Adrenal gland (tissue), 9 donors: ENCODE measurements at regions not wholly inside any gene's neighbourhood (a gene's known extent, or its start where the extent isn't known, plus 50 kb on each side); places are given as distances from the start of the nearest gene placed in this dataset.

Experiments used
- DNase-seq, 7 donors: peaks; one replicate each; pipeline ENCODE4 v3.0.0-alpha.2; 2019 to 2020
- H3K27ac ChIP-seq, 5 donors: fragments of 200-600 bp; sonication (generic) in 4 of 5; 1 replicate in 3 of 5; 2 replicates in 2 of 5; pipeline versions ENCODE4 v1.5.1 to v1.8.0; 2016 to 2020; ENCODE audit warnings: mild to moderate bottlenecking in 1 of 5
- H3K27me3 ChIP-seq: fragments of 200-600 bp; 2 replicates; pipeline ENCODE4 v1.8.0; 2021
- H3K36me3 ChIP-seq, 2 donors: fragments of 200-600 bp; replicated peaks in 1 of 2; 1 replicate in 1 of 2; 2 replicates in 1 of 2; pipeline versions ENCODE4 v1.5.1 to v1.8.0; 2018 to 2022
- H3K4me1 ChIP-seq, 2 donors: fragments of 200-600 bp; replicated peaks in 1 of 2; 1 replicate in 1 of 2; 2 replicates in 1 of 2; pipeline versions ENCODE4 v1.5.1 to v1.8.0; 2018 to 2021
- H3K4me3 ChIP-seq, 4 donors: fragments of 200-600 bp; sonication (generic) in 3 of 4; one replicate each; pipeline ENCODE4 v1.5.1; 2016 to 2018
- H3K9me3 ChIP-seq, 3 donors: fragments of 200-600 bp; sonication (generic) in 1 of 3; replicated peaks in 1 of 3; 1 replicate in 2 of 3; 2 replicates in 1 of 3; pipeline versions ENCODE4 v1.5.1 to v1.8.0; 2016 to 2021
- CTCF ChIP-seq, 6 experiments: fragments of 450-650 bp in 4 of 6; fragments of 200-600 bp in 2 of 6; sonication (generic) in 1 of 6; IDR thresholded peaks; 1 replicate in 5 of 6; 2 replicates in 1 of 6; pipeline versions ENCODE4 v1.5.1 to v1.8.0; 2016 to 2021; ENCODE audit warnings: antibody characterized with exemption in 6 of 6, mild to moderate bottlenecking in 2 of 6, moderate library complexity in 1 of 6
- POLR2A ChIP-seq, 2 donors: fragments of 450-650 bp; IDR thresholded peaks; one replicate each; pipeline ENCODE4 v1.6.1; 2017; ENCODE audit warnings: antibody characterized with exemption in 2 of 2, mild to moderate bottlenecking in 2 of 2, moderate library complexity in 1 of 2
- WGBS, 4 donors: extraction: QIAGEN DNeasy Blood & Tissue Kit in 2 of 4; methylation state at CpG; one replicate each; pipeline versions ENCODE4 v1.1.5 to v1.1.7; 2013 to 2017; 5-methylcytosine and 5-hydroxymethylcytosine counted together
- intact Hi-C, 2 donors: fragments of 100-400 bp; cut with DNase I; formaldehyde crosslinking; loops; one replicate each; pipeline versions ENCODE4 v1.14.1 to v1.15.0; 2022 to 2023
- donor health status: healthy with polysubstance abuse.
- donor health status: Bipolar disorder and iron deficiency.
- donor health status: DM: yes; HTN: yes; CAD: no.
- donor health status: DM: no; HTN: no; CAD: no.
- donor health status: DM: no; HTN: no; CAD: no.

- no peaks in the 10 kb centered on the region for H3K9me3 ChIP-seq
- no peak overlapping the region for H3K27ac ChIP-seq
- intact Hi-C loops, result no loop called here
- no peaks in the 10 kb centered on the region for H3K36me3 ChIP-seq
- H3K4me3 ChIP-seq, result no peak overlapping the region
- peaks cover 0 to 12% of the 10 kb centered on the region in 2 donors for H3K4me1 ChIP-seq
- WGBS, 4 donors, result 58 to 75% (median 75%) methylated on average over 5 to 9 of the region's 9 CpGs
- DNase-seq, result peak in 1 of 7 donors; percentile 36
- no peak for TF ChIP-seq POLR2A (IDR thresholded peaks at IDR 0.05)
- no peak for TF ChIP-seq CTCF (IDR thresholded peaks at IDR 0.05)
- H3K27me3 ChIP-seq, result no peaks in the 10 kb centered on the region
Measured at GRCh38 chr10:124217031-124217430, 123.6 kb upstream of the CHST15 start.

- H3K9me3 ChIP-seq, result peaks cover 0 to 6% (median 0%) of the 10 kb centered on the region in 3 donors
- no peak for DNase-seq
- no peak overlapping the region for H3K27ac ChIP-seq
- H3K4me3 ChIP-seq, result no peak overlapping the region
- H3K36me3 ChIP-seq, result no peaks in the 10 kb centered on the region
- H3K27me3 ChIP-seq, result no peaks in the 10 kb centered on the region
- no peaks in the 10 kb centered on the region for H3K4me1 ChIP-seq
- 86 to 93% (median 90%) methylated on average over 7 to 9 of the region's 9 CpGs for WGBS, 4 donors
- TF ChIP-seq POLR2A (IDR thresholded peaks at IDR 0.05) (no peak), CTCF (IDR thresholded peaks at IDR 0.05) (no peak)
- intact Hi-C loops, result no loop called here
Measured at GRCh38 chr10:124214610-124215375, 121.4 kb upstream of the CHST15 start.

- no peaks in the 10 kb centered on the region for H3K4me1 ChIP-seq
- H3K27ac ChIP-seq, result no peak overlapping the region
- intact Hi-C loops, result no loop called here
- 72 to 83% (median 78%) methylated on average over 9 of the region's 9 CpGs for WGBS, 4 donors
- H3K4me3 ChIP-seq, result no peak overlapping the region
- no peak for DNase-seq
- TF ChIP-seq POLR2A (IDR thresholded peaks at IDR 0.05) (no peak), CTCF (IDR thresholded peaks at IDR 0.05) (no peak)
- H3K36me3 ChIP-seq, result no peaks in the 10 kb centered on the region
- peaks cover 0 to 6% (median 0%) of the 10 kb centered on the region in 3 donors for H3K9me3 ChIP-seq
- no peaks in the 10 kb centered on the region for H3K27me3 ChIP-seq
Measured at GRCh38 chr10:124213899-124214510, 120.6 kb upstream of the CHST15 start.

- Histone ChIP-seq H3K36me3 (no peaks in the 10 kb centered on the region), H3K4me3 (no peak overlapping the region), H3K4me1 (no peaks in the 10 kb centered on the region), H3K27me3 (no peaks in the 10 kb centered on the region), H3K9me3 (peaks cover 0 to 6% (median 0%) of the 10 kb centered on the region in 3 donors), H3K27ac (no peak overlapping the region)
- no peak for DNase-seq
- 83 to 100% (median 90%) methylated on average over 1 to 2 of the region's 2 CpGs for WGBS, 4 donors
- intact Hi-C loops, result no loop called here
- TF ChIP-seq CTCF (IDR thresholded peaks at IDR 0.05), result no peak
- no peak for TF ChIP-seq POLR2A (IDR thresholded peaks at IDR 0.05)
Measured at GRCh38 chr10:124213471-124213870, 120.1 kb upstream of the CHST15 start.
